Type B pancreatic cell (in vitro differentiated cells): ENCODE measurements at regions not wholly inside any gene's neighbourhood (a gene's known extent, or its start where the extent isn't known, plus 50 kb on each side); places are given as distances from the start of the nearest gene placed in this dataset.

Experiments used
- DNase-seq: peaks from one replicate; pipeline ENCODE4 v3.0.0; 2021; ENCODE audit warnings: mixed read lengths; ENCODE audit not compliant: unreplicated experiment; ENCODE audit errors: extremely low spot score
- H3K27ac Mint-ChIP-seq: 2 replicates; pipeline ENCODE4 v1.8.0; 2021; ENCODE audit warnings: mild to moderate bottlenecking, mixed read lengths
- H3K27me3 Mint-ChIP-seq: 2 replicates; pipeline ENCODE4 v1.8.0; 2021; ENCODE audit warnings: mixed read lengths
- H3K36me3 Mint-ChIP-seq: 2 replicates; pipeline ENCODE4 v1.8.0; 2021; ENCODE audit warnings: mixed read lengths
- H3K4me1 Mint-ChIP-seq: one replicate; pipeline ENCODE4 v1.8.0; 2021; ENCODE audit warnings: mixed read lengths; ENCODE audit not compliant: unreplicated experiment
- H3K4me3 Mint-ChIP-seq: 2 replicates; pipeline ENCODE4 v1.8.0; 2021; ENCODE audit warnings: mild to moderate bottlenecking, mixed read lengths
- H3K9me3 Mint-ChIP-seq: 2 replicates; pipeline ENCODE4 v1.8.0; 2021; ENCODE audit warnings: mixed read lengths
- TF ChIP-seq, protein P1 (sequence below): fragments of 200-600 bp; sonication (generic); conservative IDR thresholded peaks from 2 replicates; pipeline ENCODE4 v1.5.0; 2021; ENCODE audit warnings: antibody characterized with exemption, mild to moderate bottlenecking

DNA sequence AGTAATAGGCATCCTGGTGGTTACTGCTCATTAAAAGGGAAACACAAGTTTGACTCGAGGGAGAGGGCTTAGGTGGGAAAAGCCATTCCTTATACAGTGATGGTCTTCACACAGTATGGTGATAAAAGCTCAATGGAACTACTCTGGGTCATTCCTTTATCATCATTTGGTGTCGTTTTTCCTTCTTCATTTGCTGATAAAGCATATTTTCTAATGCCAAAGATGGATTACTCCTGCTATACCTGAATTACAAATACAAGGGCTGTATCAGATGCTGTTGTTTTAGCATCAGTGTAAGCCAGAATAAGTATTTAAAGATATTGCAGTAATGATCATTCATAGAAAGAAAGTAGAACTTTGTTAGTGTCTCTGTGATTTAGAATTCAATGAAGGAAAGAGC, 563.7 kb downstream of the PLCL1 start:
- Mint-ChIP-seq H3K4me3 (no peak overlapping the region), H3K4me1 (no peaks in the 10 kb centered on the region), H3K9me3 (no peaks in the 10 kb centered on the region), H3K36me3 (no peaks in the 10 kb centered on the region), H3K27me3 (no peaks in the 10 kb centered on the region), H3K27ac (no peak overlapping the region)
- DNase-seq, result no peak
- TF ChIP-seq, protein P1, sequence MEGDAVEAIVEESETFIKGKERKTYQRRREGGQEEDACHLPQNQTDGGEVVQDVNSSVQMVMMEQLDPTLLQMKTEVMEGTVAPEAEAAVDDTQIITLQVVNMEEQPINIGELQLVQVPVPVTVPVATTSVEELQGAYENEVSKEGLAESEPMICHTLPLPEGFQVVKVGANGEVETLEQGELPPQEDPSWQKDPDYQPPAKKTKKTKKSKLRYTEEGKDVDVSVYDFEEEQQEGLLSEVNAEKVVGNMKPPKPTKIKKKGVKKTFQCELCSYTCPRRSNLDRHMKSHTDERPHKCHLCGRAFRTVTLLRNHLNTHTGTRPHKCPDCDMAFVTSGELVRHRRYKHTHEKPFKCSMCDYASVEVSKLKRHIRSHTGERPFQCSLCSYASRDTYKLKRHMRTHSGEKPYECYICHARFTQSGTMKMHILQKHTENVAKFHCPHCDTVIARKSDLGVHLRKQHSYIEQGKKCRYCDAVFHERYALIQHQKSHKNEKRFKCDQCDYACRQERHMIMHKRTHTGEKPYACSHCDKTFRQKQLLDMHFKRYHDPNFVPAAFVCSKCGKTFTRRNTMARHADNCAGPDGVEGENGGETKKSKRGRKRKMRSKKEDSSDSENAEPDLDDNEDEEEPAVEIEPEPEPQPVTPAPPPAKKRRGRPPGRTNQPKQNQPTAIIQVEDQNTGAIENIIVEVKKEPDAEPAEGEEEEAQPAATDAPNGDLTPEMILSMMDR, result no peak

DNA sequence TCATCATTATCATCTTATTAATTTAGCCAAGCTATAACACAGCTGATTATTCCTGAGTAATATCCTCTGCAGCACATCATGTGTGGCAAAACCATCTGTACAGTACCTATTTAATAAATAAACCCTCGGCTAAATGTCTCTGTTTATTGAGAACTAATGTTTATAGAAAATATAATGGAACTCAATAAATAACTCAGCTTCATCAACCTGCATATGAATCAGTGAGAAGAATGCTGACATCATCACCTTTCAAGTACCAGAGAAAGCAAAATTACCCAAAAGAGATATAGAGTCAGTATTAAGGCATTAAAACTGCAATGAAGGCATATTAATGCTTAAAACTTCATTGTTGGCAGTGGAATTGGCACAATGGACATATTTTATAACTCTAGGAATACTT, 558.3 kb downstream of the PLCL1 start:
- no peak for DNase-seq
- Mint-ChIP-seq H3K4me1 (no peaks in the 10 kb centered on the region), H3K9me3 (no peaks in the 10 kb centered on the region), H3K27me3 (no peaks in the 10 kb centered on the region), H3K36me3 (no peaks in the 10 kb centered on the region), H3K27ac (no peak overlapping the region), H3K4me3 (no peak overlapping the region)
- TF ChIP-seq, protein P1, result no peak

DNA sequence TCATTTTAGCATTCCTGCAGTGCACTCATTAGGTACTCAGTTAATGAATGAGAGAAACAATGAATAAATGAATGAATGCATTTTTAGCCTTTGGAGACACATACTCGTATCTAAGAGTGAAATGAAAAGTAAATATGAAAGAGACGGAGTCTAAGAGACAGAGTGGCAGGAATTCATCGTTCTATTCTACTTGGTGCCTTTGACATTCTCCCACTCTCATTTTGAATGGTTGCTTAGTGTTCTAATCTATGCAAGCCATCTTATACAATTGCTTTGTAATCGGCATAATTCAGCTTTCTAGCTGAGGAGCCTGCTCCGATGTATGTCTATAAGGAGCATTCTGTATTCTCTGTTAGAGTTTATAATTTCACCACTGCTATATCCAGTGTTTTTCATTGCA, 554.9 kb downstream of the PLCL1 start:
- Mint-ChIP-seq H3K27ac (no peak overlapping the region), H3K4me3 (no peak overlapping the region)

DNA sequence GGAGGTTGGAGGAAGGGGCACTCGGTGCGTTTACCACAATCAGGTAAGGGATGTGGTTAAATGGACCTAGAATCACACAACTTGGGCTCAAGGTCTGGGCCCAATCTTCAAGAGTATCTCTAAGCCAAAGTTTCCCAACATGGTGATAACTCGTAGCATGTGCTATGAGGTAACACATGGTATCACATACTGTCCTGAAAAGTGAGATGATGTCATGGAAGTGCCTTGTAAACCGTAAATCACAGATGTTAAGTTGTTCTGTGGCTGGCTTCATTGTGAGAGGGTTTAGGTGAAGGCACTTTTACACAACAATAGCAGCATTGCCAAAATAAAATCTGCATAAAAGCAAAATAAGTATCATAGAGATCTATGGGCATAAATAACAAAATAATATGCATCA, 551.8 kb downstream of the PLCL1 start:
- no peaks in the 10 kb centered on the region for H3K36me3 Mint-ChIP-seq
- no peak overlapping the region for H3K4me3 Mint-ChIP-seq
- DNase-seq, result no peak
- no peaks in the 10 kb centered on the region for H3K9me3 Mint-ChIP-seq
- TF ChIP-seq, protein P1, result no peak
- no peaks in the 10 kb centered on the region for H3K4me1 Mint-ChIP-seq
- no peak overlapping the region for H3K27ac Mint-ChIP-seq
- peaks cover 12% of the 10 kb centered on the region for H3K27me3 Mint-ChIP-seq

More for the DNA sequence above, 554.9 kb downstream of the PLCL1 start:
- TF ChIP-seq, protein P1, result no peak
- no peaks in the 10 kb centered on the region for H3K36me3 Mint-ChIP-seq
- peaks cover 7% of the 10 kb centered on the region for H3K27me3 Mint-ChIP-seq
- H3K4me1 Mint-ChIP-seq, result no peaks in the 10 kb centered on the region
- H3K9me3 Mint-ChIP-seq, result no peaks in the 10 kb centered on the region
- no peak for DNase-seq

DNA sequence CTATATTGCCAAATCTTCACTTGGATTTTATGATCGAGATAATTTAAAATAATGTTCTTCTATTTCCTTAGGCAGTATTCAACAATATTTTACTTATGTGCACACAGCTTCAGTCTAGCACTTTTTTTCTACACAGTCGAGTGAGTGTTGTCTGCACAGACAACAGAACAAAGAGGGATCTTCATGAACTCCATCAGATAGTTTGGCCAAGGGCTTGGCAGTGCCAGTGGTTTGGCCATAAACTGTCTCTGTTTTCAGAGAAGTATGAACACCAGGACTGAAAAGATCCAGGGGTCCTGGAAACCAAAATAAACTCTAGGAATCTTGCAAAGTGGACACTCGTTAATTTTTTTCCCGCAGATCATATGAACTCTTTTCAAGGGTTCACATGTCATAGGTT, 547.3 kb downstream of the PLCL1 start:
- Mint-ChIP-seq H3K4me3 (no peak overlapping the region), H3K27me3 (peaks cover 14% of the 10 kb centered on the region), H3K9me3 (no peaks in the 10 kb centered on the region), H3K27ac (no peak overlapping the region), H3K4me1 (no peaks in the 10 kb centered on the region), H3K36me3 (no peaks in the 10 kb centered on the region)
- TF ChIP-seq, protein P1, result no peak
- no peak for DNase-seq

DNA sequence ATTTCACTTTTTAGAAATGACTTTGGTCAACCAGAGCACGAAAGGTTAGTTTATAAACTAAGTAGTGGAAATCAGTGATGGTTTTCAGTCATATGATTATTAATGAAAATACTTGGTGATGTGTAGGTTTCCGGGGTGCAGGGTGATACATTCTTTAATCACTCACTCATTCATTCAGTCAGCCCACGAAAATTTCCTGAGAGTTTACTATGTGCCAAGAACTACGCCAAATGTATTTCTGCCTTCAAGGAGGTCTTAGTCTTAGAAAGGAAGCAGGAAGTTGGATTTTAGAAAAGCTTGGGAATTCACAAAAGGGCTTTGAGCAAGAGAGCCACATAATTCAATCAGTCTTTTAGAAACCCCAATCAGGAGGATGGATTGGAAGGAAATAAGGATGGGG, 543.6 kb downstream of the PLCL1 start:
- H3K27me3 Mint-ChIP-seq, result peaks cover 7% of the 10 kb centered on the region
- no peak overlapping the region for H3K27ac Mint-ChIP-seq
- H3K4me3 Mint-ChIP-seq, result no peak overlapping the region
- no peak for DNase-seq
- TF ChIP-seq, protein P1, result no peak
- no peaks in the 10 kb centered on the region for H3K9me3 Mint-ChIP-seq
- H3K36me3 Mint-ChIP-seq, result no peaks in the 10 kb centered on the region
- no peaks in the 10 kb centered on the region for H3K4me1 Mint-ChIP-seq
